ENCODE measurements at regions not wholly inside any gene's neighbourhood (a gene's known extent, or its start where the extent isn't known, plus 50 kb on each side); places are given as distances from the start of the nearest gene placed in this dataset.

GRCh38 chr7:84364708-84365107 is 170.1 kb upstream of the SEMA3A start:
- TF ChIP-seq FOXM1 (IDR thresholded peaks at IDR 0.05; ENCODE audit: borderline replicate concordance) (no peak), LEF1 (IDR thresholded peaks at IDR 0.05; ENCODE audit: borderline replicate concordance) (no peak), ZNF384 (IDR thresholded peaks at IDR 0.05) (no peak), SUZ12 (IDR thresholded peaks at IDR 0.05) (no peak), NFRKB (IDR thresholded peaks at IDR 0.05) (no peak), FOXK2 (IDR thresholded peaks at IDR 0.05) (no peak), FOXA1 (IDR thresholded peaks at IDR 0.05) (no peak), SP1 (IDR thresholded peaks at IDR 0.05) (no peak), TARDBP (IDR thresholded peaks at IDR 0.05) (no peak), BHLHE40 (IDR thresholded peaks at IDR 0.05; ENCODE audit: borderline replicate concordance) (no peak), ARNT (IDR thresholded peaks at IDR 0.05) (no peak), PKNOX1 (IDR thresholded peaks at IDR 0.05) (no peak), CTBP1 (IDR thresholded peaks at IDR 0.05; ENCODE audit: borderline replicate concordance) (no peak)

Measured in HEK293T (cell line).